Uterus (tissue), 3 donors: ENCODE measurements at regions not wholly inside any gene's neighbourhood (a gene's known extent, or its start where the extent isn't known, plus 50 kb on each side); places are given as distances from the start of the nearest gene placed in this dataset.

Experiments used
- DNase-seq, 2 donors: peaks; one replicate each; pipeline ENCODE4 v3.0.0-alpha.2; 2019 to 2020
- H3K27ac ChIP-seq, 2 donors: fragments of 200-600 bp; sonication (generic); 1 replicate in 1 of 2; 2 replicates in 1 of 2; pipeline ENCODE4 v1.5.1; 2016 to 2018
- H3K27me3 ChIP-seq, 2 donors: fragments of 200-600 bp; sonication (generic); one replicate each; pipeline ENCODE4 v1.5.1; 2018 to 2019; ENCODE audit warnings: control low read depth in 1 of 2
- H3K36me3 ChIP-seq, 2 donors: fragments of 200-600 bp; sonication (generic); one replicate each; pipeline ENCODE4 v1.5.1; 2019; ENCODE audit warnings: control low read depth in 1 of 2
- H3K4me1 ChIP-seq, 2 donors: fragments of 200-600 bp; sonication (generic); one replicate each; pipeline ENCODE4 v1.5.1; 2018 to 2019; ENCODE audit warnings: control low read depth in 1 of 2
- H3K4me3 ChIP-seq, 2 donors: fragments of 200-600 bp; sonication (generic); 1 replicate in 1 of 2; 2 replicates in 1 of 2; pipeline ENCODE4 v1.5.1; 2018 to 2019; ENCODE audit warnings: mild to moderate bottlenecking in 1 of 2
- H3K9me3 ChIP-seq, 2 donors: fragments of 200-600 bp; sonication (generic); one replicate each; pipeline ENCODE4 v1.5.1; 2019; ENCODE audit warnings: control low read depth in 1 of 2
- CTCF ChIP-seq, 4 experiments: fragments of 200-600 bp in 2 of 4; fragments of 450-650 bp in 2 of 4; sonication (generic) in 2 of 4; IDR thresholded peaks; one replicate each; pipeline ENCODE4 v1.5.1; 2016 to 2019; ENCODE audit warnings: antibody characterized with exemption in 4 of 4, mild to moderate bottlenecking in 2 of 4, moderate library complexity in 1 of 4
- POLR2A ChIP-seq, 2 donors: fragments of 450-650 bp; IDR thresholded peaks; one replicate each; pipeline ENCODE4 v1.6.1; 2016; ENCODE audit warnings: antibody characterized with exemption in 2 of 2, mild to moderate bottlenecking in 1 of 2, moderate library complexity in 1 of 2
- intact Hi-C: fragments of 100-400 bp; cut with DNase I; formaldehyde crosslinking; loops from one replicate; pipeline ENCODE4 v1.15.1; 2023; ENCODE audit warnings: low total_unique reads
- donor health status: DM: yes; HTN: yes; CAD: no.

GRCh38 chr18:75836516-75836915 is 409.0 kb upstream of the SMIM21 start:
- Histone ChIP-seq H3K36me3 (no peaks in the 10 kb centered on the region), H3K27me3 (no peaks in the 10 kb centered on the region), H3K9me3 (no peaks in the 10 kb centered on the region), H3K4me1 (no peaks in the 10 kb centered on the region), H3K27ac (no peak overlapping the region), H3K4me3 (no peak overlapping the region)
- DNase-seq: no peak
- TF ChIP-seq CTCF (IDR thresholded peaks at IDR 0.05) (no peak), POLR2A (IDR thresholded peaks at IDR 0.05) (no peak)
- intact Hi-C loops: no loop called here

GRCh38 chr18:75831960-75832359 is 404.5 kb upstream of the SMIM21 start:
- Histone ChIP-seq H3K36me3 (no peaks in the 10 kb centered on the region), H3K4me3 (no peak overlapping the region), H3K4me1 (no peaks in the 10 kb centered on the region), H3K9me3 (no peaks in the 10 kb centered on the region), H3K27ac (no peak overlapping the region), H3K27me3 (no peaks in the 10 kb centered on the region)
- TF ChIP-seq CTCF (IDR thresholded peaks at IDR 0.05): no peak
- TF ChIP-seq POLR2A (IDR thresholded peaks at IDR 0.05): no peak
- DNase-seq: no peak
- intact Hi-C loops: no loop called here

GRCh38 chr18:75830828-75831227 is 403.3 kb upstream of the SMIM21 start:
- H3K27me3 ChIP-seq: no peaks in the 10 kb centered on the region
- no peak overlapping the region for H3K27ac ChIP-seq
- H3K4me1 ChIP-seq: no peaks in the 10 kb centered on the region
- no peak for DNase-seq
- no peaks in the 10 kb centered on the region for H3K9me3 ChIP-seq
- H3K36me3 ChIP-seq: no peaks in the 10 kb centered on the region
- H3K4me3 ChIP-seq: no peak overlapping the region
- intact Hi-C loops: no loop called here
- no peak for TF ChIP-seq POLR2A (IDR thresholded peaks at IDR 0.05)
- TF ChIP-seq CTCF (IDR thresholded peaks at IDR 0.05): no peak

- no peaks in the 10 kb centered on the region for H3K4me1 ChIP-seq
- no peak overlapping the region for H3K27ac ChIP-seq
- H3K4me3 ChIP-seq: no peak overlapping the region
- H3K36me3 ChIP-seq: no peaks in the 10 kb centered on the region
- no peak for DNase-seq
- H3K9me3 ChIP-seq: no peaks in the 10 kb centered on the region
- H3K27me3 ChIP-seq: no peaks in the 10 kb centered on the region
- intact Hi-C loops: no loop called here
- no peak for TF ChIP-seq POLR2A (IDR thresholded peaks at IDR 0.05)
- TF ChIP-seq CTCF (IDR thresholded peaks at IDR 0.05): no peak
Observed at GRCh38 chr18:75829091-75829490, 401.6 kb upstream of the SMIM21 start.

DNA sequence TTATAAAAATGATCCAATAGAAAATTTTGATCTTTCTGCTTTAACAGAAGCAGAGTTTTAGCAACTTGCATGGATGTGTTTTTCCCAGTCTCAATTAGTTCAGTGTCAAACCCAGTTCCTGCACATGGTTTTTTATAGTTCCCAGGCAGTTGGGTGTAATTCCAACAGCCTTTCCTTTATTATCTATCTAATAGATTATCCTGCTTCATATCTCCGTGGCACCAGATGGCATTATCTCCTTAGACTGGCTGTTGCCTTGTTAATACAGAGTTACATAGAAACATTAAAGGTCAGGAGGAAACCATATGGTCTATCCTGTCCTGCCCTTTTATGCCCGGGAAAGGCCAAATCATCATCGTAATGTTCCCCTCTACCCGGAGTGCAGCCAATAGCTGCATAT is 400.9 kb upstream of the SMIM21 start:
- H3K27ac ChIP-seq: no peak overlapping the region
- no peak for TF ChIP-seq CTCF (IDR thresholded peaks at IDR 0.05)
- TF ChIP-seq POLR2A (IDR thresholded peaks at IDR 0.05): no peak
- no peaks in the 10 kb centered on the region for H3K9me3 ChIP-seq
- no peaks in the 10 kb centered on the region for H3K27me3 ChIP-seq
- no peak overlapping the region for H3K4me3 ChIP-seq
- intact Hi-C loops: no loop called here
- H3K36me3 ChIP-seq: no peaks in the 10 kb centered on the region
- DNase-seq: no peak
- no peaks in the 10 kb centered on the region for H3K4me1 ChIP-seq
